ENCODE measurements at regions not wholly inside any gene's neighbourhood (a gene's known extent, or its start where the extent isn't known, plus 50 kb on each side); places are given as distances from the start of the nearest gene placed in this dataset.

DNA sequence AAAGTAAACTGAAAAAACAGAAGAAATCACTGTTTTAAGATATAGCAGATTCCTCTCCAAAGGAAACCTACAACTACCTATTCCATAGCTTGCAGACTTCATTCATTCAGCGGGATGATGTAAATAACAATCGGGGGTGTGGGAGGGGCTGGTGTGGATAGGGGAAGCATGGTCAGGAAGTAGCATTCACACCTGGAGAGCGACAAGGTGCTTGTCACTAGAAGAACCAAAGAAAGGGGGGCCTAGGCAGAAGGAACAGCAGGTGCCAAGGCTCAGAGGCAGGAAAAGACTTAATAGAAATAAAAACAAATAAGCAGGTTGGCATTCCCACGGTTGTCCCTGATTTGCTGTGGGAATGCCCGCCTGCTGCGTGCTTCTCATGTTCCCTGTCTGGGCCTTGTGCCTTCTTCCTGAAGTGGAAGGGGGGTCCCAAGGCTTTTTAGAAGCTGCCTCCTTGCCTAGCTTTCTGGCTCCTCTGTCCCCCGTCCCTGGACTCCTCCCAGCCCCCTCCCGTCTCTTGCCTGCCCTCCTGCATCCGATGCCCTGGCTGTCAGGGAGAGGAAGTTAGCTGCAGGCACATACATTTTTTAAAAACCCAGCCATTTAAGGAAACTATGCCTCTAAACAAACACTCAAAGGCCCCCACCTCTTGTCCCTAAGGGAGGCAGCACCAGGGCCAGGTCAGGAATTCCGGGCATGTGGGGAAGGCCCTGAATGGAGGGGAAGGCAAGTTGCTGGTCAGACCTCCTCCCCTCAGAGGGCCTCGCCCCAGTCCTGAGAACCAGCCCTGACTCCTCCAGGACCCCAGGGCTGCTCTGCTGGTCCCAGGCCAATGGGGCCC lies 54.7 kb upstream of the PRDM11 start:
- Mint-ChIP-seq H3K27me3 (no peaks in the 10 kb centered on the region), H3K27ac (peak overlapping the region; percentile 73), H3K4me3 (no peak overlapping the region), H3K4me1 (peaks cover 33% of the 10 kb centered on the region), H3K9me3 (ENCODE audit: insufficient read depth) (no peaks in the 10 kb centered on the region)
- H3K27ac ChIP-seq (ENCODE audit: low read length in 2 of 2): no peak overlapping the region
- TF ChIP-seq CTCF (IDR thresholded peaks at IDR 0.05): no peak
- no peak for TF ChIP-seq EZH2 (IDR thresholded peaks at IDR 0.05; ENCODE audit: borderline replicate concordance, insufficient read depth, low read depth, low read length, poor library complexity, severe bottlenecking)
- H3K27me3 ChIP-seq (replicated peaks in 1 of 4; ENCODE audit: control extremely low read depth in 1 of 4, control insufficient read depth in 3 of 4, insufficient read depth in 4 of 4, low read length in 3 of 4): no peaks in the 10 kb centered on the region
- H3K4me3 ChIP-seq (ENCODE audit: control extremely low read depth in 1 of 5, extremely low read depth in 1 of 5, insufficient read depth in 1 of 5, low read depth in 2 of 5, low read length in 4 of 5): no peak overlapping the region
- ChIA-PET CTCF (interaction anchor here (1.0 to 30.6 kb wide), 3 partner anchors 11 to 158 kb away, joined by 3 to 1701 read pairs (median 6); no protein-coding TSS in a partner anchor), POLR2A (no interaction called here)
- 39% methylated on average over 7 of the region's 11 CpGs for WGBS (ENCODE audit: insufficient coverage)
- H3K9ac ChIP-seq (ENCODE audit: low read length): no peak overlapping the region
- no peaks in the 10 kb centered on the region for H3K36me3 ChIP-seq (replicated peaks in 1 of 2; ENCODE audit: control extremely low read depth in 1 of 2, control insufficient read depth in 1 of 2, extremely low read depth in 1 of 2, insufficient read depth in 2 of 2, low read length in 1 of 2)
- H4K20me1 ChIP-seq (ENCODE audit: control insufficient read depth, insufficient read depth, low read length, poor library complexity, severe bottlenecking): no peaks in the 10 kb centered on the region
- no peaks in the 10 kb centered on the region for H3K9me3 ChIP-seq (ENCODE audit: control extremely low read depth in 1 of 3, control insufficient read depth in 2 of 3, insufficient read depth in 1 of 3, low read length in 2 of 3)
- H3K79me2 ChIP-seq (ENCODE audit: control insufficient read depth, insufficient read depth, low read length): no peaks in the 10 kb centered on the region
- H3K4me2 ChIP-seq (replicated peaks; ENCODE audit: low read depth, low read length, poor library complexity, severe bottlenecking): peak overlapping the region; percentile 7
- H2AFZ ChIP-seq (ENCODE audit: insufficient read depth, low read depth, low read length, poor library complexity, severe bottlenecking): no peak overlapping the region
- H3K4me1 ChIP-seq (ENCODE audit: control insufficient read depth in 2 of 2, insufficient read depth in 2 of 2, low read length in 2 of 2): peaks cover 30 to 39% of the 10 kb centered on the region in 2 donors
- intact Hi-C loops (cut with micrococcal nuclease): no loop called here
- DNase-seq: no peak
- no peak for ATAC-seq (ENCODE audit: low read depth)

DNA sequence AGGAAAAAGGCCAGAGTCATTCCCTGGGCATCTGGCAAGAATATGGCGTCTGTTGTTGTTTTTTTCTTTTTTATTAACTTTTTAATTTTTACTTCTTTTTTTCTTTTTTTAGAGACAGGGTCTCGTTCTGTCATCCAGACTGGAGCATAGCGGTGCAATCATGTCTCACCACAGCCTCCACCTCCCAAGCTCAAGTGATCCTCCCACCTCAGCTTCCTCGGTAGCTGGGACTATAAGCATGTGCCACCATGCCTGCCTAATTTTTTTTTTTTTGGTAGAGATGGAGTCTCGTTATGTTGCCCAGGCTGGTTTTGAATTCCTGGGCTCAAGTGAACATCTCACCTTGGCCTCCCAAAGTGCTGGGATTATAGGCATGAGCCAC lies 54.0 kb upstream of the PRDM11 start:
- H3K27ac ChIP-seq (ENCODE audit: low read length in 2 of 2): no peak overlapping the region
- no peak overlapping the region for H3K9ac ChIP-seq (ENCODE audit: low read length)
- H3K4me2 ChIP-seq (replicated peaks; ENCODE audit: low read depth, low read length, poor library complexity, severe bottlenecking): no peak overlapping the region
- Mint-ChIP-seq H3K4me3 (no peak overlapping the region), H3K4me1 (peaks cover 27% of the 10 kb centered on the region), H3K27me3 (no peaks in the 10 kb centered on the region), H3K27ac (no peak overlapping the region), H3K9me3 (ENCODE audit: insufficient read depth) (no peaks in the 10 kb centered on the region)
- no peaks in the 10 kb centered on the region for H3K27me3 ChIP-seq (replicated peaks in 1 of 4; ENCODE audit: control extremely low read depth in 1 of 4, control insufficient read depth in 3 of 4, insufficient read depth in 4 of 4, low read length in 3 of 4)
- no peaks in the 10 kb centered on the region for H3K36me3 ChIP-seq (replicated peaks in 1 of 2; ENCODE audit: control extremely low read depth in 1 of 2, control insufficient read depth in 1 of 2, extremely low read depth in 1 of 2, insufficient read depth in 2 of 2, low read length in 1 of 2)
- ATAC-seq (ENCODE audit: low read depth) (no peak), DNase-seq (no peak)
- H4K20me1 ChIP-seq (ENCODE audit: control insufficient read depth, insufficient read depth, low read length, poor library complexity, severe bottlenecking): no peaks in the 10 kb centered on the region
- CTCF ChIA-PET: interaction anchor here (1.4 to 30.6 kb wide), 3 partner anchors 12 to 159 kb away, joined by 3 to 1701 read pairs (median 21); no protein-coding TSS in a partner anchor
- no peak overlapping the region for H3K4me3 ChIP-seq (ENCODE audit: control extremely low read depth in 1 of 5, extremely low read depth in 1 of 5, insufficient read depth in 1 of 5, low read depth in 2 of 5, low read length in 4 of 5)
- intact Hi-C loops (cut with micrococcal nuclease): no loop called here
- POLR2A ChIA-PET: no interaction called here
- peaks cover 24 to 33% of the 10 kb centered on the region in 2 donors for H3K4me1 ChIP-seq (ENCODE audit: control insufficient read depth in 2 of 2, insufficient read depth in 2 of 2, low read length in 2 of 2)
- no peak for TF ChIP-seq CTCF (IDR thresholded peaks at IDR 0.05)
- no peak for TF ChIP-seq EZH2 (IDR thresholded peaks at IDR 0.05; ENCODE audit: borderline replicate concordance, insufficient read depth, low read depth, low read length, poor library complexity, severe bottlenecking)
- H3K79me2 ChIP-seq (ENCODE audit: control insufficient read depth, insufficient read depth, low read length): no peaks in the 10 kb centered on the region
- H2AFZ ChIP-seq (ENCODE audit: insufficient read depth, low read depth, low read length, poor library complexity, severe bottlenecking): no peak overlapping the region
- no CpG with 5 or more reads among the region's 5 CpGs for WGBS (ENCODE audit: insufficient coverage)
- no peaks in the 10 kb centered on the region for H3K9me3 ChIP-seq (ENCODE audit: control extremely low read depth in 1 of 3, control insufficient read depth in 2 of 3, insufficient read depth in 1 of 3, low read length in 2 of 3)
